Osteocyte (in vitro differentiated cells): ENCODE measurements at regions not wholly inside any gene's neighbourhood (a gene's known extent, or its start where the extent isn't known, plus 50 kb on each side); places are given as distances from the start of the nearest gene placed in this dataset.
A peak's percentile ranks its signal among the peaks of the same experiment; 100 is the strongest.

Experiments
- DNase-seq: peaks from one replicate; pipeline ENCODE4 v3.0.0; 2021; ENCODE audit warnings: mixed read lengths; ENCODE audit not compliant: unreplicated experiment; ENCODE audit errors: extremely low spot score
- H3K27ac Mint-ChIP-seq: one replicate; pipeline ENCODE4 v1.8.0; 2021; ENCODE audit warnings: mild to moderate bottlenecking, mixed read lengths; ENCODE audit not compliant: unreplicated experiment
- H3K27me3 Mint-ChIP-seq: one replicate; pipeline ENCODE4 v1.8.0; 2021; ENCODE audit warnings: mixed read lengths; ENCODE audit not compliant: unreplicated experiment
- H3K36me3 Mint-ChIP-seq: one replicate; pipeline ENCODE4 v1.8.0; 2021; ENCODE audit warnings: mixed read lengths; ENCODE audit not compliant: unreplicated experiment
- H3K4me1 Mint-ChIP-seq: one replicate; pipeline ENCODE4 v1.8.0; 2021; ENCODE audit warnings: mixed read lengths; ENCODE audit not compliant: unreplicated experiment
- H3K4me3 Mint-ChIP-seq: one replicate; pipeline ENCODE4 v1.8.0; 2021; ENCODE audit warnings: mild to moderate bottlenecking, moderate library complexity, mixed read lengths; ENCODE audit not compliant: unreplicated experiment
- H3K9me3 Mint-ChIP-seq: one replicate; pipeline ENCODE4 v1.8.0; 2021; ENCODE audit warnings: mixed read lengths; ENCODE audit not compliant: unreplicated experiment
- TF ChIP-seq, protein P1 (sequence below): fragments of 200-600 bp; sonication (generic); IDR thresholded peaks from 2 replicates; pipeline ENCODE4 v1.5.0; 2021; ENCODE audit warnings: antibody characterized with exemption, mild to moderate bottlenecking, moderate library complexity

DNA sequence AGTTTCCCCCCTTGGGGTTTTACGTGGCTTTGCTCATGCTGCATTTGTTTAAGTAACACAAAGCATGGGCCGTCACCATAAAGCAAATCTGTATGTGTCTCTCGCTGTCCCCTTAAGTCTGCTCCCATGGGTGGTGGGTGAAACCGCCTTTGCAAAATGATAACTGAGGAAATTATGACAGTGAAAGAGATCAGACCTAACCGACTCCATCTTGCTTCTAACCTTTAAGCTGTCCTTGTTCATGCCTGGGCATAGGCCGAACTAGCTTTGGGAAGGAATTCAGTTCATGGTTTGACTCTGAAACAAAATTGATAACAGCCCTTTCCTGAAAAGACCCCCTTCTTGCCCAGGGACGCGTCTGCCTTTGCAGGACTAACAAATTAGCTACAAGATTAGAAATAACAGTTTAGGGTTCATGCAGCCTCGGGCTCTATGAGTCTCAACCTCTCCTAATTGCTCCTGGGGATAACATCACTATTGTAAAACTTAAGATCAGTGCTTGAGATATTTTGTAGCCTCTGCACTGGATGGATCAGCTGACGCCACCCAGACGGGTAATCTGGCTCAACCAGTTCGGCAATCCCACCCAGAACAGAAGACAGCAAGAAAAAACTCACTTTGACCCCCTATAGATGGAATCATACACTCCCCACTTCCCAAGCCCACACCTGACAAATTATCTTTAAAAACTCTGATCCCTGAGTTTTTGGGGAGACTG, 623.7 kb downstream of the TYW1 start:
- Mint-ChIP-seq H3K36me3 (no peaks in the 10 kb centered on the region), H3K4me1 (peaks cover 2% of the 10 kb centered on the region), H3K9me3 (no peaks in the 10 kb centered on the region), H3K4me3 (no peak overlapping the region), H3K27ac (no peak overlapping the region), H3K27me3 (peaks cover 27% of the 10 kb centered on the region)
- TF ChIP-seq, protein P1, sequence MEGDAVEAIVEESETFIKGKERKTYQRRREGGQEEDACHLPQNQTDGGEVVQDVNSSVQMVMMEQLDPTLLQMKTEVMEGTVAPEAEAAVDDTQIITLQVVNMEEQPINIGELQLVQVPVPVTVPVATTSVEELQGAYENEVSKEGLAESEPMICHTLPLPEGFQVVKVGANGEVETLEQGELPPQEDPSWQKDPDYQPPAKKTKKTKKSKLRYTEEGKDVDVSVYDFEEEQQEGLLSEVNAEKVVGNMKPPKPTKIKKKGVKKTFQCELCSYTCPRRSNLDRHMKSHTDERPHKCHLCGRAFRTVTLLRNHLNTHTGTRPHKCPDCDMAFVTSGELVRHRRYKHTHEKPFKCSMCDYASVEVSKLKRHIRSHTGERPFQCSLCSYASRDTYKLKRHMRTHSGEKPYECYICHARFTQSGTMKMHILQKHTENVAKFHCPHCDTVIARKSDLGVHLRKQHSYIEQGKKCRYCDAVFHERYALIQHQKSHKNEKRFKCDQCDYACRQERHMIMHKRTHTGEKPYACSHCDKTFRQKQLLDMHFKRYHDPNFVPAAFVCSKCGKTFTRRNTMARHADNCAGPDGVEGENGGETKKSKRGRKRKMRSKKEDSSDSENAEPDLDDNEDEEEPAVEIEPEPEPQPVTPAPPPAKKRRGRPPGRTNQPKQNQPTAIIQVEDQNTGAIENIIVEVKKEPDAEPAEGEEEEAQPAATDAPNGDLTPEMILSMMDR = no peak
- no peak for DNase-seq

DNA sequence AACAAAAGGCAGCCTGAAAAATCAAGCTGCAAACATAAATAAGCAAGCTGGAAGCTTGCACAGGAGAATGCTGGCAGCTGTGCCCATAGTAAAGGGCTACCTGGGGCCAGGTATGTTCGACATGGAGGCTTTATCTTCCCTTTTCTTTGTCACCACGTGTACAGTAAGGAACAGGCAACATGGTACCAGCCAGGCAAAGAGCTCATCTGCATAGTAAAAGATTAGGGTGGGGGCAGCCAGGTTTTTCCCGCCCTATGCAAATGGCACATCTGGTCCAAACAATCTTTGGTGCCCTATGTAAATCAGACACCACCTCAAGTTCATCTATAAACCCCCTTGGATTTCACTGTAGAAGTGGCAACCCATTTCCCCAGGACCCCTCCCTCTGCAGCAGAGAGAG, 625.1 kb downstream of the TYW1 start:
- no peak for DNase-seq
- H3K27me3 Mint-ChIP-seq = peaks cover 27% of the 10 kb centered on the region
- no peak overlapping the region for H3K27ac Mint-ChIP-seq
- peaks cover 6% of the 10 kb centered on the region for H3K4me1 Mint-ChIP-seq
- no peaks in the 10 kb centered on the region for H3K9me3 Mint-ChIP-seq
- H3K36me3 Mint-ChIP-seq = no peaks in the 10 kb centered on the region
- TF ChIP-seq, protein P1 = no peak
- no peak overlapping the region for H3K4me3 Mint-ChIP-seq

DNA sequence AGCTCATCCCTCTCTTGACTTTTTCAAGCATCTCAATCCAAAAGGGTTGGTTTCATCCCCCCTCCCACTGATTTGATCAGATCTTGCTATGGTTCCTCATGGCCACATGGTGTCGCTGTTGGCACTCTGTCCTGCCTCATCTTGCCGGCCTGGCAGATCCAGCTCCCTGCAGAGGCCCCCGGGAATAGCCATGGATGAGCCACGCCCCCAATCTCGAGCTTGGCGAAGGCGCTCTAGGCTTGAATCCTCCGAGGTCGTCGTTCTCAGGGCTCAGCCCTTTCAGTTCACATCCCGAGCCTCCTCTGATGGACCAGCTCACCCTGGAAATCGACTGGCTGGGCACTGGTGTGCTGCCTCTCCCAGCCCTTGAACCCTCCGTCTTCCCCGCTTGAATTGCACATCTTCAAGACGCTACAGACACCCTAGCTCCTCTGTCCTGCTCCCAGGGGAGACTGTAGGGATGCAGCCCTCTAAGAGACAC, 628.7 kb downstream of the TYW1 start:
- DNase-seq = peak; percentile 88
- H3K36me3 Mint-ChIP-seq = no peaks in the 10 kb centered on the region
- peaks cover 14% of the 10 kb centered on the region for H3K27me3 Mint-ChIP-seq
- H3K27ac Mint-ChIP-seq = no peak overlapping the region
- TF ChIP-seq, protein P1 = peak; percentile 79
- peaks cover 6% of the 10 kb centered on the region for H3K4me1 Mint-ChIP-seq
- H3K9me3 Mint-ChIP-seq = peaks cover 8% of the 10 kb centered on the region
- peak overlapping the region; percentile 45 for H3K4me3 Mint-ChIP-seq

- no peak overlapping the region for H3K27ac Mint-ChIP-seq
- peaks cover 14% of the 10 kb centered on the region for H3K9me3 Mint-ChIP-seq
- TF ChIP-seq, protein P1 = no peak
- no peak overlapping the region for H3K4me3 Mint-ChIP-seq
- no peak for DNase-seq
- H3K27me3 Mint-ChIP-seq = no peaks in the 10 kb centered on the region
- no peaks in the 10 kb centered on the region for H3K36me3 Mint-ChIP-seq
- no peaks in the 10 kb centered on the region for H3K4me1 Mint-ChIP-seq
These were observed 634.8 kb downstream of the TYW1 start for GRCh38 chr7:67631476-67631875.

DNA sequence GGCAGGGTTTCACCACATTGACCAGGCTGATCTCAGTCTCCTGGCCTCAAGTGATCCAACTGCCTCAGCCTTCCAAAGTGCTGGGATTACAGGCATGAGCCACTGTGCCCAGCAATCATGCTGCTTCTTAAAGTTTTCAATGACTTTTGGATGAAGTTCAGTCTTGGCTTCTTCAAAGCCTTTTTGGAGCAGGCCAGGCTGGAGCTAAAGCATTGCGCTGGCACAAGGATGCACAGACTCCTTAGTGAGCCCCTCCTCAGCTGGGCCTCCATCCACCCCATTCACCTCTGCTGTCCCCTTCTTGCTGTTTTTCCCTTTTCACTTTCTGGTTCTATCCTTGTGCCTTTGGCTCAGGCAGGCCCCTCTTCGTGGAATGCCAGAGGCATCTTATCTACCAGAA, 638.6 kb downstream of the TYW1 start:
- Mint-ChIP-seq H3K9me3 (peaks cover 13% of the 10 kb centered on the region), H3K4me1 (no peaks in the 10 kb centered on the region), H3K27me3 (no peaks in the 10 kb centered on the region), H3K27ac (no peak overlapping the region), H3K4me3 (no peak overlapping the region), H3K36me3 (no peaks in the 10 kb centered on the region)
- TF ChIP-seq, protein P1 = no peak
- no peak for DNase-seq
